RWPE1 (cell line): ENCODE measurements at regions not wholly inside any gene's neighbourhood (a gene's known extent, or its start where the extent isn't known, plus 50 kb on each side); places are given as distances from the start of the nearest gene placed in this dataset.

Experiments used
- CTCF ChIA-PET: fragments of 350-600 bp; sonication (Branson Sonifier 250); formaldehyde crosslinking; extraction: SDS; loops from one replicate; lab custom pipeline; 2021; lab: Yijun Ruan, JAX
- POLR2A ChIA-PET: fragments of 400-600 bp; formaldehyde crosslinking; extraction: SDS; loops from one replicate; lab custom pipeline; 2020; ENCODE audit warnings: antibody characterized with exemption; ENCODE audit not compliant: low non-redundant PET; lab: Yijun Ruan, JAX
- DNase-seq: peaks from one replicate; pipeline ENCODE4 v3.0.0; 2012; ENCODE audit warnings: low spot score
- H3K27ac ChIP-seq: fragments of 450-650 bp; 2 replicates; pipeline ENCODE4 v1.5.1; 2017
- TF ChIP-seq, protein P1 (sequence below): fragments of 450-650 bp; conservative IDR thresholded peaks from 2 replicates; pipeline ENCODE4 v1.5.1; 2017; ENCODE audit warnings: low read depth, mild to moderate bottlenecking

- TF ChIP-seq, protein P1, sequence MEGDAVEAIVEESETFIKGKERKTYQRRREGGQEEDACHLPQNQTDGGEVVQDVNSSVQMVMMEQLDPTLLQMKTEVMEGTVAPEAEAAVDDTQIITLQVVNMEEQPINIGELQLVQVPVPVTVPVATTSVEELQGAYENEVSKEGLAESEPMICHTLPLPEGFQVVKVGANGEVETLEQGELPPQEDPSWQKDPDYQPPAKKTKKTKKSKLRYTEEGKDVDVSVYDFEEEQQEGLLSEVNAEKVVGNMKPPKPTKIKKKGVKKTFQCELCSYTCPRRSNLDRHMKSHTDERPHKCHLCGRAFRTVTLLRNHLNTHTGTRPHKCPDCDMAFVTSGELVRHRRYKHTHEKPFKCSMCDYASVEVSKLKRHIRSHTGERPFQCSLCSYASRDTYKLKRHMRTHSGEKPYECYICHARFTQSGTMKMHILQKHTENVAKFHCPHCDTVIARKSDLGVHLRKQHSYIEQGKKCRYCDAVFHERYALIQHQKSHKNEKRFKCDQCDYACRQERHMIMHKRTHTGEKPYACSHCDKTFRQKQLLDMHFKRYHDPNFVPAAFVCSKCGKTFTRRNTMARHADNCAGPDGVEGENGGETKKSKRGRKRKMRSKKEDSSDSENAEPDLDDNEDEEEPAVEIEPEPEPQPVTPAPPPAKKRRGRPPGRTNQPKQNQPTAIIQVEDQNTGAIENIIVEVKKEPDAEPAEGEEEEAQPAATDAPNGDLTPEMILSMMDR, result no peak
- ChIA-PET POLR2A (no interaction called here), CTCF (no interaction called here)
- no peak for DNase-seq
- H3K27ac ChIP-seq, result no peak overlapping the region
Measured at GRCh38 chr2:143955401-143956065, 564.4 kb downstream of the ZEB2 start.

- H3K27ac ChIP-seq, result no peak overlapping the region
- no peak for DNase-seq
- TF ChIP-seq, protein P1, result no peak
- ChIA-PET CTCF (no interaction called here), POLR2A (no interaction called here)
Measured at GRCh38 chr2:143954844-143955243, 565.1 kb downstream of the ZEB2 start.

DNA sequence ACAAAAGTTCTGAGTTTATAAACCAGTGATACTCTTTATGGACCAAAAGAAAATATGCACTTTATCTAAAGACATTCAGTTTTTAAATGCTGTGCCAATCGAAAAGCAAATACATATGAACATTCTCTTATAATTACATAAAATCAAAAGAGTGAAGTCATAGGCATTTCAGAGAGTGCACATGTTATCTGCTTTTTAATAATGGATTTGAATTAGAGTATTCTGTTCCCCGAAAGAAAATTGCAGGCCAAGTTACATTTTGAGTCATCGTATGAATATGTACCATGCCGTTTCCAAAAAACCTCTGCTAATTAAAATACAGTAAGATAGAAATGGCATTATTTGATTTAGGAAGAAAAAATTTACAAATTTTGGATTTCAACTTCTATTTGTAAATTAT, 565.7 kb downstream of the ZEB2 start:
- H3K27ac ChIP-seq, result no peak overlapping the region

GRCh38 chr2:143953451-143954030, 566.4 kb downstream of the ZEB2 start:
- TF ChIP-seq, protein P1, result no peak
- DNase-seq, result no peak
- ChIA-PET CTCF (interaction anchor here (0.7 kb wide), 1 partner anchor 119 kb away, joined by 3 read pairs; no protein-coding TSS in a partner anchor), POLR2A (no interaction called here)
- no peak overlapping the region for H3K27ac ChIP-seq

More for the DNA sequence above, 565.7 kb downstream of the ZEB2 start:
- CTCF ChIA-PET, result no interaction called here
- POLR2A ChIA-PET, result no interaction called here
- TF ChIP-seq, protein P1, result no peak
- no peak for DNase-seq

- TF ChIP-seq, protein P1, result no peak
- CTCF ChIA-PET, result interaction anchor here (0.6 kb wide), 1 partner anchor 45 kb away, joined by 3 read pairs; no protein-coding TSS in a partner anchor
- no peak for DNase-seq
- no peak overlapping the region for H3K27ac ChIP-seq
- POLR2A ChIA-PET, result no interaction called here
Measured at GRCh38 chr2:143952536-143952935, 567.4 kb downstream of the ZEB2 start.

DNA sequence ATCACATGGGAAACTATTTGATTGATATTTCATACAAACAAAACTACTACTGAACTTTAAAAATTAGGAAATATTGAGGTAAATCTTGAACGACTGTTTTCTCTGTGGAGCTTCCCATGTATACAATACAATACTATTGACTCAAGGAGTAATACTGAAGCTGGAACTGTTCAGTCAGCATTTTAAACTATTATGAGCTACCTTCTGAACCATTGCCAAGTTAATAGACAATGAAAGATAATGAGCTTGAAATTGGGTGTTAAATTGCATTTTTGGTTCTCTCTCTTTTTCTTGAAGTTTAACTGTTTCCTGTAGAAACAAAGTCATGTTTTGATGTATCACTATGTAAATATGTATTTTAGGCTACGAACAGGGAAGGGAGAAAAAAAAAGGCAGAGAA, 569.2 kb downstream of the ZEB2 start:
- no peak for DNase-seq
- no peak overlapping the region for H3K27ac ChIP-seq
- CTCF ChIA-PET, result interaction anchor here (0.7 kb wide), 1 partner anchor 579 kb away, joined by 4 read pairs; no protein-coding TSS in a partner anchor
- TF ChIP-seq, protein P1, result no peak
- POLR2A ChIA-PET, result no interaction called here
